ENCODE measurements at regions not wholly inside any gene's neighbourhood (a gene's known extent, or its start where the extent isn't known, plus 50 kb on each side); places are given as distances from the start of the nearest gene placed in this dataset.
"Not testable (repeated sequence)": the region's sequence is repeated elsewhere in the genome, so short reads cannot be mapped to it uniquely, and the experiment has no call there.

DNA sequence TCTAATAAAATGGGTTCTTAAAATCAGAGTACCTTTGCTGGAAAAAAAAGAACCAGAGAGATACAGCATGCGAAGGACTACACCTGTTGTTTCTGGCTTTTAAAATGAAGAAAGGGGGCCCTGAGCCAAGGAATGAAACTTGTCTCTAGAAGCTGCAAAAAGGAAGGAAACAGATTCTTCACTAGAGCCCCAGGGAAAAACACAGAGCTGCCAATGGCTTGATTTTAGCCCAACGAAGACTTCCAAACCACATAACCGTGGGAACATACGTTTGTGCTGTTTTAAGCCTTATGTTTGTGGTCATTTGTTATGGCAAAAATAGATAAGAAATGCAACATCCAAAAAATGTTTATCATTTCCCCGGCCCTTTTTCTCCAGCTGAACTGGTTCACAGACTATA lies 780.0 kb downstream of the SORCS1 start:
- DNase-seq (ENCODE audit: low read depth in 2 of 2): no peak

DNA sequence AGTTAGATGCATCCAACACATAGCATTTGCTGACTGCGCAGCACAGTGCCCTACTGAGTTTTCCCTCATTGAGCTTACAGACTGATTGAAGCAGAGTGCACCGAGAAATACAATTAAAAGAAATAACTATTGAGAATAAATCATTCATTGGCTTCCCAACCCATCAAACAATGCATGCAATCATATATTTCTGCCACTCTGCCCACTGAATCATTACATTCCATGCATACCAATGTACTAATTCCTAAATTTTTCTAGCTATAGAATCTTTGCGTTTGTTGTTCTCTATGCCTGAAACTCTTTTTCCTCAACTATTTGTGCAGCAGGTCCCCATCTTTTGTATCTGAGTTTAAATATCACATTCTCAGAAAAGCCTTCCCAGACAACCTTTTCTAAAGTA lies 783.8 kb downstream of the SORCS1 start:
- no peak for DNase-seq (ENCODE audit: low read depth in 2 of 2)

DNA sequence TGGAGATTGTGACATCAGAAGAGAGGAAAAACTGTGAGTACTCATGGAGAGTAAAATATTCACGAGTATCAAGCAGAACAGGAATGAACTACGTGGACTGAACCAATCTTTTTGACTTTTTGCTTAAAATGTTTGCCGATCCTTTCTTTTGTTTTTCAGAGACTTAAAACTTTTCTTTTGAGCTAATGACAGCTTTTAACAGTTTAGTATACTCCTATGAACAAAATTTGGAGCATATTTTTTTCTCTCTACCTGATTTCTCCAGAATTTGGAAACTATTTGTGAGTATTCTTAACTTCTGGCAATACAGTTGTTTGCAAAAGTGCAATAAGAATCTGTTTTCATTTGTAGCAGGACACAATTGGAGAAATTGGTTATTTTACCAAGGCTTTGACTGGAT lies 786.3 kb downstream of the SORCS1 start:
- DNase-seq (ENCODE audit: low read depth in 2 of 2): no peak

DNA sequence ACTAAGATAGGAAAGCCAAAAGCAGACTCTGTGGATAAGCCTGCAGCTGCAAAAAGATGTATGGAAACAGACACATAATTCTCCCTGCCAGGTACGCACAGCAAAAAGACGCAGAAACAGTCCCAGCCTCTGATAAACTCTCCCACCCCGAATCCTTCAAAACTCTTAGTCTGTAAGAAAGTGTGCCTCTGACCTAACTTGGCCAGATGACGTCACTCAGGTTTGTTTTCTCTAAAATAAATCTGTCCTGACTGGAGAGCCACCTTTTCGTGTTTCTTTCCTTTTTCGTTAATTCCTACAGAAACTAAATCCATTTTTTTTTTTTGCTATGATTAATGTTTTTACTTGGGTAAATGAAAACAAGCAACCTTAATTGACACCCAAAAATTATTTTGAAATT lies 793.8 kb downstream of the SORCS1 start:
- no peak for DNase-seq (ENCODE audit: low read depth in 2 of 2)

DNA sequence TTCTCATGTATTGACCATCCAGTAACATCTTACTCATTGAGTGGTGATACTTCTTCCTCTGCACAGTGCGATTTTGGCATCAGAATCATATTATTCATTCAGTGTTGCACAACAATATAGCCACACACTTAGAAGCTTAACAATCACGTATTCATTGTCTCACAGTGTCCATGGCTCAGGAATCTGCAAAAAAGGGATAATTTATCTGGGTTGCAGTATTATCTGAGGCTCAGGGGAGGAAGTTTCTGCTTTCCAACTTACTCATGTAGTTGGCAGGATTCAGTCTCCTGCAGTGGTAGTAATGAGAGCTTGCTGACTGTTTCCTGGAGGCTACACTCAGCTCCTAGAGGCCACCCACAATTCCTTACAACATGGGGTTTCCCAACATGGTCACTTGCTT lies 803.6 kb downstream of the SORCS1 start:
- no peak for DNase-seq (ENCODE audit: low read depth in 2 of 2)

DNA sequence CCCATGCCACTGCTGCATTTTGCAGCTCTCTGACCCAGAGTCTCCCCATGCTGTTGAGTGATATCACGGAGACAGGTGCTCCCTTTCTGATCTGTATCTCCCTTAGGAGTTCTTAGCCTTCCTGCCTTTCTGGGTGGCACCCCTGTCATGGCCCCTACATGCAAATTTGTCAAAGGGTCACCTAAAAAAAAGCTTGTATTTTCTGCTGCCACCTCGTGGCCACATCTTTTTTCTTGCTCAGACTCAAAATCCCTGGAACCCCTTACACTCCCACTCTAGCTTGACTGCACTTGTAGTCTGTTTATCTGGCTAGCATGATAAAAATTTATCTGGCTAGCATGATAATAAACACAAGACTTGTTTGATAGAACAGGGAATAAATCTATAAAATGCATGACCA lies 809.1 kb downstream of the SORCS1 start:
- DNase-seq (ENCODE audit: low read depth in 2 of 2): no peak

DNA sequence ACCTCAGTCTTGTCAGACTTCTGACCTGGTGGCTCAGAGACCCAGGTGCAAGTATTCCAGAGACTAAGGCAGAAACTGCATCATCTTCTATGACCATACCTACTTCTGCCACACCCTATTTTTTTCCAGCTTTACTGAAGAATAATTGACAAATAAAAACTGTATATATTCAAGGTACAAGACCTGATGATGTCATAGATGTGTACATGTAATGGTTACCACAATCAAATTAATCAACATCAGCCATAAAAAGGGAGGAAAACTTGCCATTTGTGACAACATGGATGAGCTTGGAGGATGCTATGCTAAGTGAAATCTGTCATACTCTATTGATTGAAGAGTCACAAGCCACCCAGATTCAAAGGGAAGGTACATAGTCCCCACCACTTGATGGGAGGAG lies 815.6 kb downstream of the SORCS1 start:
- no peak for DNase-seq (ENCODE audit: low read depth in 2 of 2)

DNA sequence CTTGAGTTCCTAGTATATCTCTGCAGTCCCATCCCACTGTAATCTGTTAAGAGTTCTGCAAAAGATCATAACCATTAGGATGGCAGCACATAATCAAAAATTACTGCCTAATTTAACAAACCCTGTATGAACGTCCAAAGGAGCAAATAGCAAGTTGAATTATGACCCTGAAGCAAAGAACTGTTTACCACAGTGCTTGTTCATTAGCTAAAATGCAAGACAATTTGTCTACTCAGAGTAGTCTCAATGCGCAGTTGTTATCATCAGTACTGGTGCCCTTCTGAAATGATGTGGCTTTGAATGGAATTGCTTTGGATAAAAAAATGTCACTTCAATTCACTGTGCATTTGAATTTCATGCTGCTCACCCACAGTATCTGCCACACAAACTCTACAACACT lies 817.0 kb downstream of the SORCS1 start:
- no peak for DNase-seq (ENCODE audit: low read depth in 2 of 2)

DNA sequence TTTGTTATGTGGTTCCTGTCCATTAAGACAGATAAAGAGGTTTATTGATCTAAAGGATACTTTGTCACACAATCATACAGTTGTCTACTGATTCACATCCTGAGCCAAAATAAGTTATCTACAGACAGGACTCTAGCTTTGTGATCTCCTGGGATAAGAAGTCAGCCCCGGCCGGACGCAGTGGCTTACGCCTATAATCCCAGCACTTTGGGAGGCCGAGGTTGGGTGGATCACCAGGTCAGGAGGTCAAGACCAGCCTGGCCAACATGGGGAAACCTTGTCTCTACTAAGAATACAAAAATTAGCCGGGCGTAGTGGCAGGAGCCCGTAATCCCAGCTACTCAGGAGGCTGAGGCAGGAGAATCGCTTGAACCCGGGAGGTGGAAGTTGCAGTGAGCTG lies 821.0 kb downstream of the SORCS1 start:
- DNase-seq (ENCODE audit: low read depth in 2 of 2): not testable (repeated sequence)

DNA sequence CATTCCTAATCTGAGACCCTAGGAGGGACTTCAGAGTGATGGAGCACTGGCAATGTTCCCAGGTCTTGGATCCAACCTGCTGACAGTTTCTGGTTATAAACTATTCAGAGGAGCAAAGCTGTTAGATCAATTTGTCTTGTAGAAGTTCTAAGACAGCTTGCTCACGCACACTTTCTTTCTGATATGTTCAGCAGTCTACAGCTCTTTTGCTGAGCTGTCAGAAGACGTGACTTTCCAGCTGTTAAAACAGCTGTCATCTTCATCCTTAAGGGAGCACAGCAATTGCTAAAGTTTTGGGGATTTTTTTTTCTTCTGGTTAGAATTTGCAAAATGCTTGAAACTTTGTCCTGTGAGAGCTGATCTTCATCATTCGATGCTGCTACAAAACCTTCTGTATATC lies 823.1 kb downstream of the SORCS1 start:
- DNase-seq (ENCODE audit: low read depth in 2 of 2): no peak

DNA sequence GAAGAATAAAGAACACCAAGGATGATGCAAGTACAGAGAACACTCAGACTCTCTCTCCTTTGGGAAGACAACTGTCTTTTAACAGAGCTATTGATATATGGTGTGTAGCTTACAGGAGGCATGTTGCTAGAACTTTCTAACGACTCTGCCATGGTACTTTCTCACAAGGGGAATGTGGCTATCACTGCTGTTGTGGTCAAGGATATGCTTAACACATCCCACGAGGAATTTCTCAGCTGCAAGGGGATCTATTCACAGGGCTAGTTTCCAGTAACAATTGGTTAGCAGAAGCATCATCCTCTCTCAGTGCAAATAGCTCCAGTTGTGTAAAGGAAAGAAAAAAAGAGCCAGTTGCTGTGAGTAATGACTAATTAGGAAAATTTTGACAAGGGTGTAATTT lies 826.0 kb downstream of the SORCS1 start:
- no peak for DNase-seq (ENCODE audit: low read depth in 2 of 2)

DNA sequence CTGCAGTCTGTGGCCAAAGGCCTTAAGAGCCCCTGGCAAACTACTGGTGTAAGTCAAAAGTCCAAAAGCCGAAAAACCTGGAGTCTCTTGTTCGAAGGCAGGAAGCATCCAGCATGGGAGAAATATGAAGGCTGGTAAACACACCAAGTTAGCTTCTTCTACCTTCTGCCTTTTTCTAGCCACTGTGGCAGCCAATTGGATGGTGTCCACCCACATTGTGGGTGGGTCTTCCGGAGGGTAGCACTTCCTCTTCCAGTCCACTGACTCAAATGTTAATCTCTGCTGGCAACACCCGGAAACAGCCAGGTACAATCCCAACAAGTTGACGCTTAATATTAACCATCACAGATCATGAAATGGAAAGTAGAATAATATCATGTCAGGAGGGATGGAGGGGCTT lies 827.6 kb downstream of the SORCS1 start:
- no peak for DNase-seq (ENCODE audit: low read depth in 2 of 2)

DNA sequence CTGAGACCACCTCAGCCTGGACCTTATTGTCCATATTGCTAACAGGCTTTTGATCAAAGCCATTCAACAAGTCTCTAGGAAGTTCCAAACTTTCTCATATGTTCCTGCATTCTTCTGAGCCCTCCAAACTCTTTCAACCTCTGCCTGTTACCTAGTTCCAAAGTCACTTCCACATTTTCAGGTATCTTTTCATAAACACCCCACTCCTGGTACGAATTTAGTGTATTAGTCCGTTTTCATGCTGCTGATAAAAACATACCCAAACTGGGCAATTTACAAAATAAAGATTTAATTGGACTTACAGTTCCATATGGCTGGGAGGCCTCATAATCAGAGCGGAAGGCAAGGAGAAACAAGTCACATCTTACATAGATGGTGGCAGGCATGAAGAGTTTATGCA lies 836.8 kb downstream of the SORCS1 start:
- no peak for DNase-seq (ENCODE audit: low read depth in 2 of 2)

DNA sequence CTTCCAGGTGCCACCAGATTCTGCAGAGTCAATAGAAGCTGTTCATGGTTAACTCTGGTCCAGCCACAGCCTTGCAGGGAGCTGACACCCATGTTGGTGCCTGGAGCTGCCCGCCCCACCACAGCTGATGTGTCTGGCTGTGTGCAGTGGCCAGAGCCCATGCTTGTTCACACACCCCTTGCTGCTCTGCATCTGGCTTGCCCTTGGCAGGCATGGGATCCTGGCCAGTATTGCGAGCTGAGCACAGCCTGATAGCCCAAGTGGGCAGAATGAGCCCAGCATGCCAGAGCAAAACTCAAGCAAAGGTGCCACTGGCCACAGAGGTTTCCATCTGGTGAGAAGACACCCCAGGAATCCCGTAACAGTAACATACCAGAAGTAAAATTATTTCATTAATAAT lies 843.6 kb downstream of the SORCS1 start:
- no peak for DNase-seq (ENCODE audit: low read depth in 2 of 2)

DNA sequence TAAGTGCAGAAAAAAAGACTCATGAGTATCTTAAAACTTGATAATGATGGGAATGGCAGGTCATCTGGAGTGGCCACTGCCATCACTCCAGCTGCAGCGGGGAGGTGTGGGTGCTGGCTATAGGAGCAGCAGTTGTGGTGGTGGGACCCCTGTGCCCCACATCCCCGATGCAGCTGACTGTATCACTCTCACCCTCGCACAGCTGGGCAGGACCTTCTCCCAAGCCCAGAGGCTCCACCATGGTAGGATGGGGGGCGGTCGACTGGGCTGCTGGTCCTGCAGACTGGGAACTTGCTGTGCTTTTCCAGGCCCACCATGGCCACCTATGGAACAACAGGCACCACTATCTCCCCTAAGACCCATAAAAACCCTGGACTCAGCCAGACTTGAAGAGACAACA lies 844.4 kb downstream of the SORCS1 start:
- DNase-seq (ENCODE audit: low read depth in 2 of 2): no peak

DNA sequence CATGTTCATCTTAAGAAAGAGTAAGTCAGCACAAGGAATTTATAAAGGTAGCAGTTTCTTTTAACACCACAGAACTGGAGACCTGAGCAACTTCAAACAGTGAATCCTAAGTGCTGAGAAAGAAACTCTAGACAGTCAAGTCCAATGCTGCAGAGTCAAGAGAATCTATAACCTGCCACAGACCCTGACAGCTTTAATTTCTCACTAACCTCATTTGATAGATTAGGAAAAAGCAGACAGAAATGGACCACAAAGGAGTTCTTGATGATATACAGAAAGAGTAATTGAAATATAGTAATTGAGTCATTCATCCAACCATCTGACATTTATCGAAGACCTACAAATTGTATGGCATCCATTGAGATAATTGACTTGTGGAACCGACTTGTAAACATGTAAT lies 847.0 kb downstream of the SORCS1 start:
- DNase-seq (ENCODE audit: low read depth in 2 of 2): no peak

DNA sequence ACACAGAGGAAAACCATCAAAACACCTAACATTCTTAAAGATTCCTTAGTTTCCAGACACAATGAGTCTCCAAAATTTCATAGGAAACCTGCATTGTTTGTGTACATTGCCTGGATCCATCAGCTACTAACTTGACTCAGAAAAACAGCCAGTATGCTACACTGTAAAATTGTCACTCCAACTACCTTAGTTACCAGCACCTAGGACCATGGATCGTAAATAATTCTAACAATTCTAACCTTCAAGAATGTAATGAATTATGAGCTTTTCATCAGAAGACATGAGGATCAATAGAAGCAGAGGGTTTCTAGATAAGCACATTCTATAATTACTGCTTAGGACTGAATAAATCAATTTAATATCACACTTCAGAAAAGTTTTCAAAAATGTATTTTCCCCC lies 851.5 kb downstream of the SORCS1 start:
- no peak for DNase-seq (ENCODE audit: low read depth in 2 of 2)

DNA sequence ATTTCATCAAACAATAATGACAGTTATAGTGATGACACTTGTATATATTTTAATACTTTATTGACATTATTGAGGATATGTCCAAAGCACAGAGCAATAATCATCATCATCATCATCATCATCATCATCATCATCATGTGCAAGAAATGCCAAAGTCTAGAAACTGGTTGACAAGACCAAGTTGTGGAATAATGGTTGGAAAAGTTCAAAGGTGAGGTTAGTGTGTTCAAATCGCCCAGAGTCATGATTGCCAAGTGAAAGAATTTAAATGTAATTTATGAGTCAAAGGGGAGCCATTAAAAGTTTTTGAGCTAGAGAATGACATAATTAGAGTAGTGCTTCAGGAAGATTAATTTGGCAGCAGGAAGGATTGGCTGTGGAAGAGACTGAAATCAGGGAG lies 852.4 kb downstream of the SORCS1 start:
- DNase-seq (ENCODE audit: low read depth in 2 of 2): no peak

DNA sequence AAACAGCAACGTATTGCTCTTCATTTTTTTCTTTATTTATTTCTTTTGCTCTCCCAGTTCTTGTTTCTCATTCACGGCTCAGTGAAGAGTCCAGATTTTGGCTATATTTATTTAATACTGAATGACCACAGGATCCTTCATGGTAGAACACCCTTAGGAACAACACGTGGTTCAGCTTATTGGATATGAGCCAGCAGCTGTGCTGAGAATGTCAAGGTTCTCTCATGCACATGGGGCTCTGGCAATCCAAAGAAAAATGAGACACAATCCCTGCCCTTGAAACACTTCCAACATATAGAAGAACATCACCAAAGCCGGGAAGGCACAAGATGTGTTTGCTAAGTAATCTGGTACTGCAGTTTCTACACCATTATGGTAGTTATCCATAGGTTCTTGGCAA lies 852.9 kb downstream of the SORCS1 start:
- no peak for DNase-seq (ENCODE audit: low read depth in 2 of 2)

DNA sequence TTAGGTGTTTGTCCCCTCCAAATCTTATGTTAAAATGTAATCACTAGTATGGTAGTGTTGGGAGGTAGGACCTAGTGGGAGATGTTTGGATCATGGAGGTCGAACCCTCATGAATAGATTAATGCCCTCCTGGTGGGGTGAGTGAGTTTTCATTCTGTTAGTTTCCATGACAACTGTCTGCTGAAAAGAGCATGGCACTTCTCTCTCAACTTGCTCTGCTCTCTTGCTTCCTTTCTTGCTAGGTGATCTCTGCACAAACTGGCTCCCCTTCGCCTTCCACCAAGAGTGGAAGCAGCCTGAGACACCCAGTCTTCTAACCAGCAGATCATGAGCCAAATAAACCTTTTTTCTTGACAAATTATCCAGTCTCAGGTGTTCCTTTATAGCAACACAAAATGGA lies 853.9 kb downstream of the SORCS1 start:
- no peak for DNase-seq (ENCODE audit: low read depth in 2 of 2)

DNA sequence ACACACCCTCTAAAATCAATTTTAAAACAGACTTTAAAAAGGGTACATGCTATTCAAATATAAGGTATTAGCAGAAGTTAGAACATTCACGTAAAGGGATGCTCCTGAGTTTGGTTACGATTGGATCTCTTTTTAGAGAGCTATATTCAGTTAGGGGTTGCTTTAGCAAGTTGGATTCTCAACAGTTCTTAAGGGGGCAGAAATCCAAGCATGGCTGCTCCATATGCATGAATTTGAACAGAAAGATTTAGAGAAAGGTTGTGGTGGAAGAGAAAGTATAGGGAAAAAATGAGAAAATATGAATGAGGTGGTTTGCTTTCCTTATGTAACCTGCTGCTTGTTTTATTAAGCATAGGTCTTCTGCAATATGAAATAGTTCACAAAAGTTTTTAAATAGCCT lies 855.1 kb downstream of the SORCS1 start:
- no peak for DNase-seq (ENCODE audit: low read depth in 2 of 2)

DNA sequence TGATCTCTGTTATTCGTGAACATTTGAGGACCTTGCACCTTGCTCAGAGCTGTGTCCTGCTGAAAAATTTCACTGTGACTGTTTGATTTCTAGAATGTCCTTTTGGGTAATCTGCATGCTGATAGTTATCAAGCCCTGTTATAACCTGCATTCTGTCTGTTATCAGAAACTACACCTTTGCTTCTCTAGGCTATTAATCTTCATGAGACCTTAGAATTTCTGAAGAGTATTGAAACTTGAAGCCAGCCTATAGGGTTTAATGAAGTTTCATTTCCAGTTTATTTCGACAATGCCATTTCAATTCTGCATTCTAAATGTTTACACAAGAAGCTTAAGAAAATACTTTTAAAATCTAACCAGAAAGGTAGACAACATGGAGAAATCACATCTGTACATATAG lies 856.2 kb downstream of the SORCS1 start:
- DNase-seq (ENCODE audit: low read depth in 2 of 2): no peak

DNA sequence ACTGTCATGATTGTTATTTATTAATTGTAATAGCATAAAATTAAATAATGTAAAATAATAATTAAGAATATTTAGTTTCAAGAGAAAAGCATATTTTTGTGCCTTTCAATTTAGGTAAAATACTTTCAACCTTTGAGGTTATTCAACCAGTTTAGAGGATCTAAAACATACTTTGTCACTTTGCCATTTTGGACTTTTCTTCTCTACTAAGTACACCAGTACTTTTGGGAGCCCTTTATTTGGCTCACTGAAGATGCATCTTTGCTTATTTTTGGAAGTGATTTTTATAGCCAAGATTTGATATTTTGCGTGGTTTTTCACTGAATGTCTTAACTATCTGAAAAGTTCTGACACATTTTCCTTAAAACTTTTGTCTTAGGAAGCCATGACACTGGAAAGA lies 860.5 kb downstream of the SORCS1 start:
- no peak for DNase-seq (ENCODE audit: low read depth in 2 of 2)

DNA sequence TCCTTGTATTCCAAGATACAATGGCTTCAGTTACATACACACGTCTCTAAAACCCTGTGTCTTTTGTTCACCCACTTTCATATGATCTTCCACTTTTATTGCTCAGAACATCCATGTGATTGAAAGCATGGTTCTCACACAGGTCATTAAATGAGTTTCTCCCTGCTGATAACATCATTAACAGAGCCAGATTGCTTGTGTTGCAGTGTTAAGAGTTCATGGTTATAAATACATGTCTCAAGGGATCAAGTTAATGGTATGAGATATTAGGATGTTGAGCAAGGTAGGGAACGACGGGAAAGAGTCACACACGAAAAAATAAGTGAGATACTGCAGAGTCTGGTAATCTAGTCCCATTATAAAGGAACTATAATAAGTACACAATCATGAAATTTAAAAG lies 861.5 kb downstream of the SORCS1 start:
- DNase-seq (ENCODE audit: low read depth in 2 of 2): no peak

DNA sequence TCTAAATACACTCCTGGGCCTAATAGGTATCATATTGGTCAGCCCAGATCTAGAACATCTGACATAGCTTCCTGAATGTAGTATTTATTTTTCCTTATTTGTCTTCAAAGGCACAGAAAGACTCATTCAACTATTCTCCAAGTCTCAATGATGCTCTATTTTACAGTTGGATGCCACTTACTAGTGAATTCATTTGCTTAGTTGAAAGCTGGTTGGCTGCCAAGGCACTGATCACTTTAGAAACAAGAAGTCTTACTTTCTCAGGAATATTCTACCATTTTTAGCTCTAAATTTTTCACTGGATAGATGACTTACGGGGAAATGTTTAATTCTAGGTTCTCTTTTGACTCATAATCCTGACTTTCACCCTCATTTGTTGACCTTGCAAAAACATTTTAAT lies 863.4 kb downstream of the SORCS1 start:
- DNase-seq (ENCODE audit: low read depth in 2 of 2): no peak
